A549 (cell line): ENCODE measurements at regions not wholly inside any gene's neighbourhood (a gene's known extent, or its start where the extent isn't known, plus 50 kb on each side); places are given as distances from the start of the nearest gene placed in this dataset.

ENCODE experiments used
- CEBPB ChIP-seq, 2 experiments: fragments of >200 bp in 1 of 2; sonication (Bioruptor Twin) in 1 of 2; formaldehyde crosslinking in 1 of 2; IDR thresholded peaks; 2 replicates each; pipeline ENCODE4 v1.6.1; 2012 to 2016
- ESRRA ChIP-seq: fragments of 150-350 bp; IDR thresholded peaks from 2 replicates; pipeline ENCODE4 v1.6.1; 2014; ENCODE audit warnings: mild to moderate bottlenecking, low read length, borderline replicate concordance
- FOSL2 ChIP-seq, 2 experiments: fragments of 450-650 bp in 1 of 2; fragments of >200 bp in 1 of 2; sonication (Bioruptor Twin) in 1 of 2; formaldehyde crosslinking; IDR thresholded peaks; 2 replicates each; pipeline versions ENCODE4 v1.5.0 to v1.6.1; 2016 to 2020; ENCODE audit warnings: mild to moderate bottlenecking in 1 of 2, moderate library complexity in 1 of 2
- POLR2A ChIP-seq: IDR thresholded peaks from 2 replicates; pipeline ENCODE4 v1.6.1; 2012; ENCODE audit warnings: mild to moderate bottlenecking, low read length
- USF2 ChIP-seq: fragments of 450-650 bp; IDR thresholded peaks from 2 replicates; pipeline ENCODE4 v1.6.1; 2014; ENCODE audit warnings: antibody characterized with exemption
- ZFP36 ChIP-seq: fragments of 450-650 bp; IDR thresholded peaks from 2 replicates; pipeline ENCODE4 v1.6.1; 2014; ENCODE audit warnings: borderline replicate concordance; ENCODE audit not compliant: partially characterized antibody
- ZSCAN20 ChIP-seq: fragments of 250-450 bp; sonication (Bioruptor Pico); IDR thresholded peaks from 2 replicates; pipeline ENCODE4 v1.8.0; 2022; ENCODE audit warnings: mild to moderate bottlenecking, moderate library complexity
- TF ChIP-seq, protein P1 (sequence below): fragments of >200 bp; sonication (Bioruptor Twin); formaldehyde crosslinking; IDR thresholded peaks from 3 replicates; pipeline ENCODE4 v1.5.1; 2016
- TF ChIP-seq, protein P2 (sequence below): fragments of 150-350 bp; IDR thresholded peaks from 2 replicates; pipeline ENCODE4 v1.6.1; 2014; ENCODE audit warnings: low read depth, mild to moderate bottlenecking, low read length
- TF ChIP-seq, protein P3 (sequence below): fragments of 200-600 bp; sonication (generic); IDR thresholded peaks from 2 replicates; pipeline ENCODE4 v1.6.1; 2016; ENCODE audit warnings: antibody characterized with exemption, mild to moderate bottlenecking, moderate library complexity

- TF ChIP-seq USF2 (no peak), FOSL2 (IDR thresholded peaks at IDR 0.05) (no peak), FOSL2 (CRISPR knock-in tag; IDR thresholded peaks at IDR 0.05) (no peak), ZFP36 (no peak), ZSCAN20 (CRISPR knock-in tag) (no peak), ESRRA (no peak), POLR2A (no peak), CEBPB (IDR thresholded peaks at IDR 0.05) (no peak)
- TF ChIP-seq, protein P1, sequence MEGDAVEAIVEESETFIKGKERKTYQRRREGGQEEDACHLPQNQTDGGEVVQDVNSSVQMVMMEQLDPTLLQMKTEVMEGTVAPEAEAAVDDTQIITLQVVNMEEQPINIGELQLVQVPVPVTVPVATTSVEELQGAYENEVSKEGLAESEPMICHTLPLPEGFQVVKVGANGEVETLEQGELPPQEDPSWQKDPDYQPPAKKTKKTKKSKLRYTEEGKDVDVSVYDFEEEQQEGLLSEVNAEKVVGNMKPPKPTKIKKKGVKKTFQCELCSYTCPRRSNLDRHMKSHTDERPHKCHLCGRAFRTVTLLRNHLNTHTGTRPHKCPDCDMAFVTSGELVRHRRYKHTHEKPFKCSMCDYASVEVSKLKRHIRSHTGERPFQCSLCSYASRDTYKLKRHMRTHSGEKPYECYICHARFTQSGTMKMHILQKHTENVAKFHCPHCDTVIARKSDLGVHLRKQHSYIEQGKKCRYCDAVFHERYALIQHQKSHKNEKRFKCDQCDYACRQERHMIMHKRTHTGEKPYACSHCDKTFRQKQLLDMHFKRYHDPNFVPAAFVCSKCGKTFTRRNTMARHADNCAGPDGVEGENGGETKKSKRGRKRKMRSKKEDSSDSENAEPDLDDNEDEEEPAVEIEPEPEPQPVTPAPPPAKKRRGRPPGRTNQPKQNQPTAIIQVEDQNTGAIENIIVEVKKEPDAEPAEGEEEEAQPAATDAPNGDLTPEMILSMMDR, result no peak
- TF ChIP-seq, protein P2, sequence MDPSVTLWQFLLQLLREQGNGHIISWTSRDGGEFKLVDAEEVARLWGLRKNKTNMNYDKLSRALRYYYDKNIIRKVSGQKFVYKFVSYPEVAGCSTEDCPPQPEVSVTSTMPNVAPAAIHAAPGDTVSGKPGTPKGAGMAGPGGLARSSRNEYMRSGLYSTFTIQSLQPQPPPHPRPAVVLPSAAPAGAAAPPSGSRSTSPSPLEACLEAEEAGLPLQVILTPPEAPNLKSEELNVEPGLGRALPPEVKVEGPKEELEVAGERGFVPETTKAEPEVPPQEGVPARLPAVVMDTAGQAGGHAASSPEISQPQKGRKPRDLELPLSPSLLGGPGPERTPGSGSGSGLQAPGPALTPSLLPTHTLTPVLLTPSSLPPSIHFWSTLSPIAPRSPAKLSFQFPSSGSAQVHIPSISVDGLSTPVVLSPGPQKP, result no peak
- TF ChIP-seq, protein P3, sequence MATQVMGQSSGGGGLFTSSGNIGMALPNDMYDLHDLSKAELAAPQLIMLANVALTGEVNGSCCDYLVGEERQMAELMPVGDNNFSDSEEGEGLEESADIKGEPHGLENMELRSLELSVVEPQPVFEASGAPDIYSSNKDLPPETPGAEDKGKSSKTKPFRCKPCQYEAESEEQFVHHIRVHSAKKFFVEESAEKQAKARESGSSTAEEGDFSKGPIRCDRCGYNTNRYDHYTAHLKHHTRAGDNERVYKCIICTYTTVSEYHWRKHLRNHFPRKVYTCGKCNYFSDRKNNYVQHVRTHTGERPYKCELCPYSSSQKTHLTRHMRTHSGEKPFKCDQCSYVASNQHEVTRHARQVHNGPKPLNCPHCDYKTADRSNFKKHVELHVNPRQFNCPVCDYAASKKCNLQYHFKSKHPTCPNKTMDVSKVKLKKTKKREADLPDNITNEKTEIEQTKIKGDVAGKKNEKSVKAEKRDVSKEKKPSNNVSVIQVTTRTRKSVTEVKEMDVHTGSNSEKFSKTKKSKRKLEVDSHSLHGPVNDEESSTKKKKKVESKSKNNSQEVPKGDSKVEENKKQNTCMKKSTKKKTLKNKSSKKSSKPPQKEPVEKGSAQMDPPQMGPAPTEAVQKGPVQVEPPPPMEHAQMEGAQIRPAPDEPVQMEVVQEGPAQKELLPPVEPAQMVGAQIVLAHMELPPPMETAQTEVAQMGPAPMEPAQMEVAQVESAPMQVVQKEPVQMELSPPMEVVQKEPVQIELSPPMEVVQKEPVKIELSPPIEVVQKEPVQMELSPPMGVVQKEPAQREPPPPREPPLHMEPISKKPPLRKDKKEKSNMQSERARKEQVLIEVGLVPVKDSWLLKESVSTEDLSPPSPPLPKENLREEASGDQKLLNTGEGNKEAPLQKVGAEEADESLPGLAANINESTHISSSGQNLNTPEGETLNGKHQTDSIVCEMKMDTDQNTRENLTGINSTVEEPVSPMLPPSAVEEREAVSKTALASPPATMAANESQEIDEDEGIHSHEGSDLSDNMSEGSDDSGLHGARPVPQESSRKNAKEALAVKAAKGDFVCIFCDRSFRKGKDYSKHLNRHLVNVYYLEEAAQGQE, result no peak
Observed at GRCh38 chr2:150544731-150545130, 57.3 kb upstream of the RND3 start.
